Liver (tissue), 8 donors: ENCODE measurements at regions not wholly inside any gene's neighbourhood (a gene's known extent, or its start where the extent isn't known, plus 50 kb on each side); places are given as distances from the start of the nearest gene placed in this dataset.

Experiments
- DNase-seq: peaks from one replicate; pipeline ENCODE4 v3.0.0-alpha.2; 2017; ENCODE audit warnings: low spot score
- H3K27ac ChIP-seq, 2 donors: one replicate each; pipeline ENCODE4 v1.7.0; 2013; ENCODE audit warnings: inconsistent platforms in 2 of 2, low read length in 2 of 2, control low read depth in 1 of 2, low read depth in 1 of 2, mild to moderate bottlenecking in 1 of 2
- H3K27me3 ChIP-seq, 4 donors: one replicate each; pipeline versions ENCODE4 v1.6.1 to v1.7.0; 2013; ENCODE audit warnings: low read length in 3 of 4, inconsistent platforms in 1 of 4, mild to moderate bottlenecking in 1 of 4, moderate library complexity in 1 of 4; ENCODE audit not compliant: control insufficient read depth in 4 of 4, insufficient read depth in 4 of 4
- H3K36me3 ChIP-seq, 4 donors: one replicate each; pipeline versions ENCODE4 v1.6.1 to v1.7.0; 2013; ENCODE audit warnings: low read length in 3 of 4, mild to moderate bottlenecking in 3 of 4, low read depth in 1 of 4, moderate library complexity in 1 of 4; ENCODE audit not compliant: control insufficient read depth in 4 of 4, insufficient read depth in 3 of 4
- H3K4me1 ChIP-seq, 4 donors: one replicate each; pipeline versions ENCODE4 v1.6.1 to v1.7.0; 2013; ENCODE audit warnings: low read length in 3 of 4, mild to moderate bottlenecking in 3 of 4, moderate library complexity in 1 of 4; ENCODE audit not compliant: control insufficient read depth in 4 of 4, insufficient read depth in 4 of 4
- H3K4me3 ChIP-seq, 3 donors: one replicate each; pipeline versions ENCODE4 v1.6.1 to v1.7.0; 2013; ENCODE audit warnings: low read length in 3 of 3, control low read depth in 1 of 3, low read depth in 1 of 3, mild to moderate bottlenecking in 1 of 3
- H3K9ac ChIP-seq, 2 donors: one replicate each; pipeline ENCODE4 v1.7.0; 2013; ENCODE audit warnings: low read length in 2 of 2, mild to moderate bottlenecking in 2 of 2, moderate library complexity in 2 of 2, control low read depth in 1 of 2, low read depth in 1 of 2
- H3K9me3 ChIP-seq, 4 donors: one replicate each; pipeline versions ENCODE4 v1.6.1 to v1.7.0; 2013; ENCODE audit warnings: low read length in 3 of 4; ENCODE audit not compliant: control insufficient read depth in 4 of 4
- ATF3 ChIP-seq: IDR thresholded peaks from 2 replicates; pipeline ENCODE4 v1.6.1; 2016; ENCODE audit warnings: antibody characterized with exemption
- CTCF ChIP-seq: fragments of 150-350 bp; IDR thresholded peaks from 2 replicates; pipeline ENCODE4 v1.5.1; 2017; ENCODE audit warnings: improper control_type of control experiment, low read depth, low read length; ENCODE audit not compliant: missing input control
- EGR1 ChIP-seq, 2 donors: IDR thresholded peaks; 2 replicates each; pipeline ENCODE4 v1.6.1; 2016 to 2018; ENCODE audit warnings: antibody characterized with exemption in 2 of 2, low read depth in 2 of 2
- FOXA1 ChIP-seq: IDR thresholded peaks from 2 replicates; pipeline ENCODE4 v1.6.1; 2016; ENCODE audit warnings: antibody characterized with exemption
- FOXA2 ChIP-seq: IDR thresholded peaks from 2 replicates; pipeline ENCODE4 v1.6.1; 2016; ENCODE audit warnings: antibody characterized with exemption
- GABPA ChIP-seq, 2 donors: IDR thresholded peaks in 1 of 2; conservative IDR thresholded peaks in 1 of 2; 2 replicates each; pipeline ENCODE4 v1.6.1; 2016; ENCODE audit warnings: antibody characterized with exemption in 2 of 2, mild to moderate bottlenecking in 1 of 2, moderate library complexity in 1 of 2
- HNF4A ChIP-seq, 2 donors: conservative IDR thresholded peaks; 2 replicates each; pipeline ENCODE4 v1.6.1; 2016; ENCODE audit warnings: antibody characterized with exemption in 2 of 2, mild to moderate bottlenecking in 2 of 2
- HNF4G ChIP-seq: IDR thresholded peaks from 2 replicates; pipeline ENCODE4 v1.6.1; 2016; ENCODE audit warnings: antibody characterized with exemption
- JUND ChIP-seq, 2 donors: IDR thresholded peaks; 2 replicates each; pipeline ENCODE4 v1.6.1; 2016; ENCODE audit warnings: antibody characterized with exemption in 2 of 2
- MAX ChIP-seq: IDR thresholded peaks from 2 replicates; pipeline ENCODE4 v1.6.1; 2016; ENCODE audit warnings: antibody characterized with exemption
- NR2F2 ChIP-seq: IDR thresholded peaks from 2 replicates; pipeline ENCODE4 v1.6.1; 2016; ENCODE audit warnings: antibody characterized with exemption
- RAD21 ChIP-seq, 2 donors: IDR thresholded peaks; 2 replicates each; pipeline ENCODE4 v1.6.1; 2016; ENCODE audit warnings: antibody characterized with exemption in 2 of 2, mild to moderate bottlenecking in 2 of 2
- REST ChIP-seq: IDR thresholded peaks from 2 replicates; pipeline ENCODE4 v1.6.1; 2016; ENCODE audit warnings: antibody characterized with exemption, mild to moderate bottlenecking
- RXRA ChIP-seq, 2 donors: IDR thresholded peaks; 2 replicates each; pipeline ENCODE4 v1.6.1; 2017 to 2018; ENCODE audit warnings: antibody characterized with exemption in 2 of 2, mild to moderate bottlenecking in 1 of 2
- SP1 ChIP-seq: IDR thresholded peaks from 2 replicates; pipeline ENCODE4 v1.6.1; 2018; ENCODE audit warnings: antibody characterized with exemption, mild to moderate bottlenecking
- TAF1 ChIP-seq: conservative IDR thresholded peaks from 2 replicates; pipeline ENCODE4 v1.6.1; 2016; ENCODE audit warnings: antibody characterized with exemption, mild to moderate bottlenecking
- YY1 ChIP-seq: IDR thresholded peaks from 2 replicates; pipeline ENCODE4 v1.6.1; 2016; ENCODE audit warnings: antibody characterized with exemption, mild to moderate bottlenecking
- ZBTB33 ChIP-seq: IDR thresholded peaks from 2 replicates; pipeline ENCODE4 v1.6.1; 2016; ENCODE audit warnings: antibody characterized with exemption
- WGBS: extraction: QIAGEN DNeasy Blood & Tissue Kit; methylation state at CpG from one replicate; pipeline ENCODE4 v1.1.7; 2013; 5-methylcytosine and 5-hydroxymethylcytosine counted together
- donor health status: healthy.
- donor health status: healthy.
- donor health status: healthy.
- donor health status: healthy.
- donor health status: healthy.

- Histone ChIP-seq H3K9ac (no peak overlapping the region), H3K4me1 (no peaks in the 10 kb centered on the region), H3K27me3 (no peaks in the 10 kb centered on the region), H3K9me3 (no peaks in the 10 kb centered on the region), H3K4me3 (no peak overlapping the region), H3K27ac (no peak overlapping the region), H3K36me3 (no peaks in the 10 kb centered on the region)
- DNase-seq = no peak
- TF ChIP-seq FOXA2 (no peak), NR2F2 (no peak), SP1 (no peak), ATF3 (no peak), JUND (IDR thresholded peaks at IDR 0.05) (no peak), MAX (no peak), EGR1 (IDR thresholded peaks at IDR 0.05; ENCODE audit: low read depth in 2 of 2) (no peak), GABPA (IDR thresholded peaks at IDR 0.05 in 1 of 2, conservative IDR thresholded peaks at IDR 0.05 in 1 of 2) (no peak), YY1 (no peak), RXRA (IDR thresholded peaks at IDR 0.05) (no peak), RAD21 (IDR thresholded peaks at IDR 0.05) (no peak), ZBTB33 (no peak), REST (no peak), TAF1 (no peak), HNF4A (conservative IDR thresholded peaks at IDR 0.05) (no peak), HNF4G (no peak), CTCF (no peak), FOXA1 (no peak)
- 82% methylated on average over 5 of the region's 5 CpGs for WGBS
Observed at GRCh38 chr6:164925681-164926530, 383.5 kb downstream of the C6orf118 start.
